Left hindlimb (tissue), 1 donor: ENCODE measurements at regions not wholly inside any gene's neighbourhood (a gene's known extent, or its start where the extent isn't known, plus 50 kb on each side); places are given as distances from the start of the nearest gene placed in this dataset.

Experiments
- DNase-seq: peaks from one replicate; pipeline ENCODE4 v3.0.0-alpha.2; 2018

- DNase-seq, result no peak
These were observed 300.7 kb downstream of the MSX2 start for GRCh38 chr5:175025077-175025476.

DNA sequence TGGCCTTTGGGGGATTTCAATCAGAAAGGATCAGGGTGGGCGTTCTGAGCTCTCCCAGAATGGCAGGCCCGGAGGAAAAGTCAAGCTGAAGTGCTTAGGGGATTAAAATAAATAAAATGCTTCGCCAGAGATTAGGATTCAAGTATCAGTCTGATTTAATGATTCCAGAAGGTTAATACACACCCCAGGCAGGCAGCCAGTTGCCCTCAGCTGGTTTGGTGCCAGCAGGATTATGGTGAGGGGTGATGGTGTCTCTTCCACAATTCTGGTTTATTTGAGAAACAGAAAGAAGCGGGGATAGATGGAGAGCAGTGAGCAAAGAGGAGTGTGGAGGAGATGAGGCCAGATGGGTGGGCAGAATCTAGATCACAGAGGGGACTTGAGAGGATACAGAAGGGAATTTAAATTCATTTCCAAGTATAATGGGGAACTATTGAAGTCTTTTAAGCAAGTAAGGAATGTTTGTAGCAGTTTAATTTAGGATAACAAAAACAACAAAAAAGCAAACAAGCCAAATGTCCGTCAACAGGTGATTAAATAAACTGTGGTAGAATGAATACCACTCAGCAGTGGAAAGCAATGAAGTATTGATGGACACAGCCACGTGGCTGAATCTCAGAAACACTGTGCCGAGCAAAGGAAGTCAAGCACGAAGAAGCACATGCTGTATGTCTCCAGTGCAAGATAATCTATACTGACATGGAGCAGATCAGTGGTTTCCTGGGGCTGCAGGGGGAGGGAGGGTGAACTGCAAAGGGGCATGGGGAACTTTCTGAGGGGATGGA is 297.7 kb downstream of the MSX2 start:
- no peak for DNase-seq

DNA sequence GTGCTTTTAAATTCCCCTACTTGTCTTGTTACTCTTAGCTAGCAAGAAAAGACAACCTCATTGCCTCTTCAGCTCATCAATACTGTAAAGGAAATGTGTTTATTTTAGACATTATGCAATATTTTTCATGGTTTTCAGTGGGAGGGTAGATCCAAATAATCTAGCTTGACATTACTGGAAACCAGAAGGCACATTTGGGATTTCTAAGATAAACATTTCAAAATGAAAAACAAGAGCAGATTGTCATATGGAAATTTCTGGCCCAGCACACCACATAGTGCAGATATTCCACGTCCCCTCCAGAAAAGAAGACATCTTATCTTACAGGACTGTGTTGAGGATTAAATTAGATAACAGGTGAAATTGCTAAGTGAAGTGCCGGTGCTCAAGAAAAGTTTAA is 296.9 kb downstream of the MSX2 start:
- DNase-seq, result no peak

DNA sequence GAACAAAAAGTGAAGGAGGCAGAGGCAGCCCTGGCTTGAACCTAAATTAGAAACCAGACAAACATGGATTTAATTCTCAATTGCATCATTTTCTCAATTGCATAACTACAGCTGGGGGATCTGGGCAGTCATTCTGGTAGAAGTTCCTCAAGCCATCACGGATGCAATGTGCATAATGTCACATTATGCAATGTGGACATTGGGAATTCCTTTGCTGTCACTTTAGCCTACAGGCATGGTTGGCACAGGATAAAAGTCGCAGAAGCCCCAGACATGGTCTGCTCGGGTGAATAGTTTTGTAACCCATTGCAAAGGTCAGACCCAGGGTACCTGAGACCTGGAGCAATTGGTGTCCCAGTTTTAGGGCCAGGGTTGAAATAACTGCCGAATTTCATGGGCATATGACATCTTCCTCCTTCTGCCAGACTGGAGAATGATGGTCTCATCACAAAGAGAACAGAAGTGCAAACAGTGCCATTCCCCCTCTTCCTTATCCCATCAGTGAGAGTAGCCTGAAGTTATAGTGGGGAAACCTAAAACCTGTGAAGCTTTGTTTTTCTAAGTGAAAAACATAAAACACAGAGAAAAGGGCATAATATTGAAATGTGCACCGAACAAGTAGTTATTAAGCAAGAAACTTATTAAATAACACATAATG is 290.8 kb downstream of the MSX2 start:
- no peak for DNase-seq

DNA sequence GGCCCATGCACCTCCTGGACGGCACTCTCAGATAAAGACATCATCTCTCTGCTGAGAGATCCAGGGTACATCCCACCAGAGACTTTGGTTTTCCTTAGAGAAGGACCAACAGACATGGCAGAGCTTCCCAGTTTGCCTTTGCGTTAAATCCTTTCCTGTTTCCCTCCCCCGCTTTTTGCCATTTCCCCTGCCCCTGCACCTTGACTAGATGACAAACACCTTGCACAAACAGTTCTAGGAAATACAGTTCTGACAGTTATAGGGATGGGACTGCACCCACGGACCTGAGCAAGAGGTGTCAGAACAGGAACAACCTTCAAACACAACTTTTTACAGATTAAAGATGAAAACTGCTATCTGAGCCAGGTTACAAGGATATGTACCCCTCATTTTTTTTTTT is 288.9 kb downstream of the MSX2 start:
- DNase-seq, result no peak

- no peak for DNase-seq
These were observed 287.9 kb downstream of the MSX2 start for GRCh38 chr5:175012267-175012666.

DNA sequence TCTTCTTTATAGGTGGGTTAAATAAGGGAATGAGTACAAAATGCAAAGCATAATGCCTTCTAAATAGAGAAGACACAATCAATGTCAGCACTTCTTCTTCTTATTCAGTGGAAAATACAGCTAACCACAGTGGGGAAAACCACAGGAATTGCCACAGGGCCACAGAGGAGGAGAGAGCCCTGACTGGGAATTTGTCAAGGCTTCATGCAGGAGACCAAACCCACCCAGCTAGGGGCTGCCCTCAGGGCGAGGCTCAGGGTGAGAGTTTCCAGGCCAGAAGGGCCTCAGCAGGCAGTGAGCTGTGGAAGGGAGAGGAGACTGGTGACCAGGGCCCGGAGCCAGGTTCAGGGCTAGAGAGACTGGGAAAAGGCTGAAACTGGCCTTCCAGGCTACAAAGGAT is 279.1 kb downstream of the MSX2 start:
- no peak for DNase-seq

GRCh38 chr5:175001876-175002645 is 277.7 kb downstream of the MSX2 start:
- no peak for DNase-seq

DNA sequence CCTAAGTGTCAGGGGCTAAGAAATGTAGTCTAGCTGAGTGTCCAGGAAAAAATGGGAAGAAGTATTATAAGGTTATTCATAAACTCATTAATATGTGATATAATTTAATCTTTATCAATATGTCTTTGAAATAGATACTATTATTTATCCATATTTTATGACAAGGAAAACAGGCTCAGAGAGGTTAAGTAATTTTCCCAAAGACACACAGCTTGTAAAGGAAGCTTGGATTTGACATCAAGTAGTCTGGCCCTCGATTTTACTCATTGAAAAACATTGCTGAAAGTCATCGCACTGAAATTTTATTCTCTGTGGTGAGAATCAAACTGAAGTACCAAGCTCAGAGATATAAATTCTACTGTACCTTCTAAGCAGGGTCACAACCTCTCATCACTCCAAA is 276.9 kb downstream of the MSX2 start:
- no peak for DNase-seq

GRCh38 chr5:174999581-174999980 is 275.2 kb downstream of the MSX2 start:
- DNase-seq, result no peak

- no peak for DNase-seq
These were observed 273.8 kb downstream of the MSX2 start for GRCh38 chr5:174998131-174998730.

DNA sequence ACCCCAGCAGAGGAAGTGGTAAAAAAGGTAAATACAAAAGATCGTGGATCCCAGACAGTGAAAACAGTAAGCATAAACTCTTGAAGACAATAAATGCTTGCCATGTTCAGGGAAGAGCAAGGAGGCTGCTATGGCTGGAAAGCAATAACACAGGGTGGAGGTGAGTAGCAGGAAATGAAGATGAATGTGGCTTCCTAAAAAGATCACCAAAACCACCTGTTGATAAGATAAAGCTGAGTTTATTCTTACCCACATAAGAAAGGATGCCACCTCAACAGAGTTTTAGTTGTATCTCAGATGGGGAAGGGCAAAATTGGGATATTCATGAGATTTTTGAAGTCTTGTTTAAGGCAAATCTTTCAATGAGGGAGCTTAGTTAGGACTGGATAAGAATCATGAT is 273.3 kb downstream of the MSX2 start:
- DNase-seq, result no peak

- DNase-seq, result no peak
These were observed 272.6 kb downstream of the MSX2 start for GRCh38 chr5:174996941-174997340.

DNA sequence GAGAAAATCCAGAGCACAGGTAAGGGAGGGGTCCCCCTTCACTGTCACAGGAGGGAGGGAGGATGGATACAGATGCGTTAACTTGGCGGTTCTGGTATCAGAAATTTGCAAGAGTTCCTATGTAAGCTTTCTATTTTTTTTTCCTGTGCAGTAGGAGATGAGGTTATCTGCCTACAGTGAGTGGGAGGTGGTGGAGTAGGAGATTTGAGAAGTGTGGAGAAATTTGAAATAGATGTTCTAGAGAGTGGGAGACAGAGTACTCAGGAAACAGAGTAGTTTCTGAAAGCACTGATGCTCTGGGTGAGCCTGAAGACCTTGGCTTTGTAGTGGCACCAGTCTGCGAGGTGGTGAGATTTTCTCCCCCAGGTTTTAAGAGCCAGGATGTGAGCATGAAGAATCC is 271.4 kb downstream of the MSX2 start:
- DNase-seq, result no peak

DNA sequence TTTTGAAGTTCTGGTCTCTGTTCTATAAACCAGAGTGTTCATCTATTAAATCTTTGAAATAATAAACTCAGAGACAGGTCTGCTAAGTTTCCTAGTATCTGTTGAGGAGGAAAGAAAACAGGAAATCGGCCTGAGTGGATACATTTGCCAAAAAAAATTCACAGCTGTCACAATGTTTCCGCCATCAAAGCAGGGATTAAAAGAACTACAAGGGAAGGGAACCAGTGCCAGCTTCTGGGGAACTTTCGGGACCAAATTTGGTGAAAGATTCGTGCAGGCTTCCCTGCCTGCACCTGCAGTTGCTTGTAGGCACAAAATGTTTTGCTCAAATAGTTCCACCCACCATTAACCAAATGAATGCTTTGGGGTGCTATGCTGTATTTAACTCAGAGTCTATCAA is 267.5 kb downstream of the MSX2 start:
- no peak for DNase-seq

DNA sequence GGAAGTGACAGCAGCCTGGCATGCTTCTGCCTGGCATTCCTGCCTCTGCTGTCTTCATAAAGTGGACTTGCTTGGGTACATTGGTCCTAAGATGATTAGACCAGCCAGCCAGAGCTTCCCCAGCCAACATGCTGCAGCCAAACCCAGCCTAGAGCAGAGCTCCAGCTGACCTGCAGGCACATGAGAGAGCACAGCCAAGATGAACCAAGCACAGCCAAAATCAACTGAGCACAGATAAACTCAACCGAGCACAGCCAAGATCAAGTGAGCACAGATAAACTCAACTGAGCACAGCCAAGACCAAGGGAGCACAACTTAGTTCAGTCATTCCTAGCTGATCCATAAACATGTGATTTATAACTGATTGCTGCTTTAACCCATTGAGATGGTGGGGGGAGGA is 266.5 kb downstream of the MSX2 start:
- DNase-seq, result no peak

GRCh38 chr5:174987443-174988012 is 263.1 kb downstream of the MSX2 start:
- no peak for DNase-seq

GRCh38 chr5:174984863-174985262 is 260.5 kb downstream of the MSX2 start:
- DNase-seq, result no peak

DNA sequence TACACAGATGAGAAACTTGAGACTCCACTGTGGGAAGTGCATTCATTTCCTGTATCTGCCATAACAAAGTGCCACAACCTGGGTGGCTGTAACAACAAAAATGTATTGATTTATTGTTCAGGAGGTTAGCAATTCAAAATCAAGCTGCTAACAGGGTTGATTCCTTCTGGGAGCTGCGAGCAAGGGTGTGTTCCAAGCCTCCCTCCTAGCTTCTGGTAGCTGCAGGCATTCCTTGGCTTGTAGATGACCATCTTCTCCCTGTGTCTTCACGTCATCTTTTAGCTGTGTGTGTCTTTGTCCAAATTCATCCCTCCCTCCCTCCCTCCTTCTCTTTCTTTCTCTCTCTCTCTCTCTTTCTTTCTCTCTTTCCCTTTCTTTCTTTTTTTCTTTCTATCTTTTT is 258.1 kb downstream of the MSX2 start:
- no peak for DNase-seq

GRCh38 chr5:174981416-174981815 is 257.0 kb downstream of the MSX2 start:
- DNase-seq, result no peak

- no peak for DNase-seq
These were observed 256.6 kb downstream of the MSX2 start for GRCh38 chr5:174980952-174981351.

DNA sequence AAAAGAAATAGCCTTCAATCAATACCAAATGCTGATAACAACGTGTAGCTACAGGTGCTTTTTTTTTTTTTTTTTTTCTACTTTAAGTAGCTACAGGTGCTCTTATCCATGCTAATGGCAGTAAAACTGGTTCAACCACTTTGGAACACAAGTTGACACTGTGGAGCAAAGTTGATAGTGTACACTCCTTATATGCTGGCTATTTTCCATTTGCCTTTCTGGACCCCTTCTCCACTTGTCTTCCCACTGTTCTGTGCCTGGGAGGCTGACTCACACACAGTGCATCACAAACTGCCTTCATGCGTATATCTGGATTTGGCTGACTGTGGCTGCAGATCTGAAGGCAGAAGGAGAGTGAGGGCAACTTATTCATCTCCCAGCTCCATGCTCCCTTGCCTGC is 247.9 kb downstream of the MSX2 start:
- no peak for DNase-seq

DNA sequence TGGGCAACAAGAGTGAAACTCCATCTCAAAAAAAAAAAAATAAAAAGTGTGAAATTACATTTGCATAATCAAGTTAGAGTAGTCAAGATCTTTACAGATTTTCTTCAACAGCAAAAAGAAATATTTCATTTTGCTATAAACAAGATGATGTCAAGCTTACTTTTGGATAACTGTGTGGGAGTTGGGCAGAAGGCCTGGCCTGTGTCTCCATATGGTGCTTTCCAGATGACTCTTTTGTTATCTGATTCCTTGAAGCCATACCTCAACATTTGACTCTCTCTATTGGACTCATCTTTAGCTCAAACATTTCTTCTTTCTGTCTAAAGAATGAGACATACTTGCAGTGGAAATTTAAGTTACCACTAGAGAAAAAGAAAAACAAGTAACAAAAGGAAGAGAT is 246.8 kb downstream of the MSX2 start:
- no peak for DNase-seq
